SK-N-SH treated with all-trans-retinoic acid at 6 μM for 48 hours (cell line): ENCODE measurements at regions not wholly inside any gene's neighbourhood (a gene's known extent, or its start where the extent isn't known, plus 50 kb on each side); places are given as distances from the start of the nearest gene placed in this dataset.

Experiments
- ATAC-seq: fragments of 200-7000 bp; cut with Tn5 transposase; 3 replicates; pipeline ENCODE4 v1.9.1; 2020; ENCODE audit warnings: mild to moderate bottlenecking, moderate library complexity
- ARNTL ChIP-seq: fragments of 450-650 bp; formaldehyde crosslinking; IDR thresholded peaks from 2 replicates; pipeline ENCODE4 v1.5.0; 2020; ENCODE audit warnings: low read depth, mild to moderate bottlenecking, moderate library complexity, borderline replicate concordance
- BACH2 ChIP-seq: fragments of 250-450 bp; sonication (Bioruptor Pico); IDR thresholded peaks from 2 replicates; pipeline ENCODE4 v1.9.0; 2021; ENCODE audit warnings: mild to moderate bottlenecking, borderline replicate concordance
- CREB5 ChIP-seq: fragments of 250-450 bp; sonication (Bioruptor Pico); IDR thresholded peaks from 2 replicates; pipeline ENCODE4 v1.5.1; 2020; ENCODE audit warnings: low read depth, mild to moderate bottlenecking, moderate library complexity
- CSDC2 ChIP-seq: fragments of 250-450 bp; sonication (Bioruptor Pico); IDR thresholded peaks from 2 replicates; pipeline ENCODE4 v1.5.0; 2020; ENCODE audit warnings: mild to moderate bottlenecking, moderate library complexity
- GLIS3 ChIP-seq: fragments of 250-450 bp; sonication (Bioruptor Pico); IDR thresholded peaks from 2 replicates; pipeline ENCODE4 v1.5.0; 2020; ENCODE audit warnings: mild to moderate bottlenecking, moderate library complexity
- ISL1 ChIP-seq: fragments of 250-450 bp; sonication (Bioruptor Pico); IDR thresholded peaks from 2 replicates; pipeline ENCODE4 v2.1.2; 2022; ENCODE audit warnings: mild to moderate bottlenecking, moderate library complexity
- RARB ChIP-seq: fragments of 250-450 bp; sonication (Bioruptor Pico); IDR thresholded peaks from 2 replicates; pipeline ENCODE4 v1.8.0; 2021; ENCODE audit warnings: mild to moderate bottlenecking, moderate library complexity
- SNAI2 ChIP-seq: fragments of 250-450 bp; sonication (Bioruptor Pico); IDR thresholded peaks from 2 replicates; pipeline ENCODE4 v1.5.0; 2020; ENCODE audit warnings: mild to moderate bottlenecking, moderate library complexity
- TOX ChIP-seq: fragments of 250-450 bp; sonication (Bioruptor Pico); IDR thresholded peaks from 2 replicates; pipeline ENCODE4 v1.8.0; 2021; ENCODE audit warnings: mild to moderate bottlenecking, moderate library complexity, borderline replicate concordance
- ZC3H10 ChIP-seq: fragments of 250-450 bp; sonication (Bioruptor Pico); IDR thresholded peaks from 2 replicates; pipeline ENCODE4 v1.5.1; 2021; ENCODE audit warnings: mild to moderate bottlenecking, moderate library complexity
- ZFP30 ChIP-seq: fragments of 450-650 bp; formaldehyde crosslinking; IDR thresholded peaks from 2 replicates; pipeline ENCODE4 v1.5.0; 2022; ENCODE audit warnings: mild to moderate bottlenecking, moderate library complexity
- ZNF70 ChIP-seq: fragments of 450-650 bp; formaldehyde crosslinking; IDR thresholded peaks from 2 replicates; pipeline ENCODE4 v1.5.0; 2020; ENCODE audit warnings: mild to moderate bottlenecking, moderate library complexity
- ZNF8 ChIP-seq: fragments of 450-650 bp; formaldehyde crosslinking; IDR thresholded peaks from 2 replicates; pipeline ENCODE4 v1.5.0; 2020; ENCODE audit warnings: mild to moderate bottlenecking, moderate library complexity
- TF ChIP-seq, protein P1 (sequence below): fragments of 250-450 bp; sonication (Bioruptor Pico); IDR thresholded peaks from 2 replicates; pipeline ENCODE4 v1.5.0; 2020; ENCODE audit warnings: mild to moderate bottlenecking, moderate library complexity
- TF ChIP-seq, protein P2 (sequence below): fragments of 250-450 bp; sonication (Bioruptor Pico); IDR thresholded peaks from 2 replicates; pipeline ENCODE4 v1.8.0; 2021; ENCODE audit warnings: low read depth, mild to moderate bottlenecking, moderate library complexity, borderline replicate concordance

GRCh38 chr1:82177192-82177591, 376.5 kb downstream of the ADGRL2 start:
- no peak for ATAC-seq
- TF ChIP-seq CSDC2: no peak
- TF ChIP-seq, protein P1, sequence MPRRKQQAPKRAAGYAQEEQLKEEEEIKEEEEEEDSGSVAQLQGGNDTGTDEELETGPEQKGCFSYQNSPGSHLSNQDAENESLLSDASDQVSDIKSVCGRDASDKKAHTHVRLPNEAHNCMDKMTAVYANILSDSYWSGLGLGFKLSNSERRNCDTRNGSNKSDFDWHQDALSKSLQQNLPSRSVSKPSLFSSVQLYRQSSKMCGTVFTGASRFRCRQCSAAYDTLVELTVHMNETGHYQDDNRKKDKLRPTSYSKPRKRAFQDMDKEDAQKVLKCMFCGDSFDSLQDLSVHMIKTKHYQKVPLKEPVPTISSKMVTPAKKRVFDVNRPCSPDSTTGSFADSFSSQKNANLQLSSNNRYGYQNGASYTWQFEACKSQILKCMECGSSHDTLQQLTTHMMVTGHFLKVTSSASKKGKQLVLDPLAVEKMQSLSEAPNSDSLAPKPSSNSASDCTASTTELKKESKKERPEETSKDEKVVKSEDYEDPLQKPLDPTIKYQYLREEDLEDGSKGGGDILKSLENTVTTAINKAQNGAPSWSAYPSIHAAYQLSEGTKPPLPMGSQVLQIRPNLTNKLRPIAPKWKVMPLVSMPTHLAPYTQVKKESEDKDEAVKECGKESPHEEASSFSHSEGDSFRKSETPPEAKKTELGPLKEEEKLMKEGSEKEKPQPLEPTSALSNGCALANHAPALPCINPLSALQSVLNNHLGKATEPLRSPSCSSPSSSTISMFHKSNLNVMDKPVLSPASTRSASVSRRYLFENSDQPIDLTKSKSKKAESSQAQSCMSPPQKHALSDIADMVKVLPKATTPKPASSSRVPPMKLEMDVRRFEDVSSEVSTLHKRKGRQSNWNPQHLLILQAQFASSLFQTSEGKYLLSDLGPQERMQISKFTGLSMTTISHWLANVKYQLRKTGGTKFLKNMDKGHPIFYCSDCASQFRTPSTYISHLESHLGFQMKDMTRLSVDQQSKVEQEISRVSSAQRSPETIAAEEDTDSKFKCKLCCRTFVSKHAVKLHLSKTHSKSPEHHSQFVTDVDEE (CRISPR knock-in tag): no peak
- TF ChIP-seq ARNTL (CRISPR knock-in tag): no peak

- TF ChIP-seq ZNF8 (CRISPR knock-in tag): no peak
- TF ChIP-seq, protein P1 (CRISPR knock-in tag): no peak
- no peak for TF ChIP-seq ARNTL (CRISPR knock-in tag)
- no peak for TF ChIP-seq ZFP30
- TF ChIP-seq RARB: no peak
- TF ChIP-seq ISL1 (CRISPR knock-in tag): no peak
- TF ChIP-seq, protein P2, sequence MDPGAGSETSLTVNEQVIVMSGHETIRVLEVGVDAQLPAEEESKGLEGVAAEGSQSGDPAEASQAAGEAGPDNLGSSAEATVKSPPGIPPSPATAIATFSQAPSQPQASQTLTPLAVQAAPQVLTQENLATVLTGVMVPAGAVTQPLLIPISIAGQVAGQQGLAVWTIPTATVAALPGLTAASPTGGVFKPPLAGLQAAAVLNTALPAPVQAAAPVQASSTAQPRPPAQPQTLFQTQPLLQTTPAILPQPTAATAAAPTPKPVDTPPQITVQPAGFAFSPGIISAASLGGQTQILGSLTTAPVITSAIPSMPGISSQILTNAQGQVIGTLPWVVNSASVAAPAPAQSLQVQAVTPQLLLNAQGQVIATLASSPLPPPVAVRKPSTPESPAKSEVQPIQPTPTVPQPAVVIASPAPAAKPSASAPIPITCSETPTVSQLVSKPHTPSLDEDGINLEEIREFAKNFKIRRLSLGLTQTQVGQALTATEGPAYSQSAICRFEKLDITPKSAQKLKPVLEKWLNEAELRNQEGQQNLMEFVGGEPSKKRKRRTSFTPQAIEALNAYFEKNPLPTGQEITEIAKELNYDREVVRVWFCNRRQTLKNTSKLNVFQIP (CRISPR knock-in tag): no peak
- TF ChIP-seq SNAI2: no peak
- no peak for TF ChIP-seq ZC3H10 (CRISPR knock-in tag)
- TF ChIP-seq BACH2 (CRISPR knock-in tag): no peak
- TF ChIP-seq GLIS3: no peak
- TF ChIP-seq, all 23 proteins: peak for 0
- no peak for ATAC-seq
Measured at GRCh38 chr1:82171955-82172354, 371.2 kb downstream of the ADGRL2 start.

GRCh38 chr1:82168482-82168881, 367.7 kb downstream of the ADGRL2 start:
- no peak for ATAC-seq
- TF ChIP-seq CSDC2: no peak
- TF ChIP-seq TOX (CRISPR knock-in tag): no peak
- TF ChIP-seq, protein P1 (CRISPR knock-in tag): no peak
- no peak for TF ChIP-seq ZNF70 (CRISPR knock-in tag)
- TF ChIP-seq BACH2 (CRISPR knock-in tag): no peak
- TF ChIP-seq, protein P2 (CRISPR knock-in tag): no peak
- no peak for TF ChIP-seq CREB5 (CRISPR knock-in tag)
- no peak for TF ChIP-seq SNAI2
- TF ChIP-seq, all 23 proteins: peak for 0
